NCI-H187 (cell line): ENCODE measurements at regions not wholly inside any gene's neighbourhood (a gene's known extent, or its start where the extent isn't known, plus 50 kb on each side); places are given as distances from the start of the nearest gene placed in this dataset.

ENCODE experiments used
- DNase-seq, 2 experiments: peaks; one replicate each; lab custom pipeline; 2025; lab: John Stamatoyannopoulos, UW

DNA sequence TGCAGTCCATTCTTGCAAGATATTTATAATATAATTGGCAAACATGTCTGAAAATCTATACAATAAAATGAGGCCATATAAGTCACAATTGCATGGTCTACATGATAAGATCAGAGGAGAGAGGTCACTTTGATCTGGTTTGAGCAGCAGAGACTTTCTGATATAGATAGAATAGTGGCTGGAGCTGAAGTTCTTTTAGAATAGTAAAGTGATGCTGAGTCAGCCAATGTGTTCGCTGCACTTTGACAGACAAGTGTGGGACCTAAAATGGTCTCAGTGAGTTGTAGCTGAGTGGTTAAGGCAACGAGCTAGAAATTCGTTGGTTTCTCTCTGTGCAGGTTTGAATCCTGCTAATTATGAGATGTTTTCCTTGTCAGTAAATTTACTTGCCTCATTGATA, 257.0 kb upstream of the C11orf87 start:
- no peak for DNase-seq

DNA sequence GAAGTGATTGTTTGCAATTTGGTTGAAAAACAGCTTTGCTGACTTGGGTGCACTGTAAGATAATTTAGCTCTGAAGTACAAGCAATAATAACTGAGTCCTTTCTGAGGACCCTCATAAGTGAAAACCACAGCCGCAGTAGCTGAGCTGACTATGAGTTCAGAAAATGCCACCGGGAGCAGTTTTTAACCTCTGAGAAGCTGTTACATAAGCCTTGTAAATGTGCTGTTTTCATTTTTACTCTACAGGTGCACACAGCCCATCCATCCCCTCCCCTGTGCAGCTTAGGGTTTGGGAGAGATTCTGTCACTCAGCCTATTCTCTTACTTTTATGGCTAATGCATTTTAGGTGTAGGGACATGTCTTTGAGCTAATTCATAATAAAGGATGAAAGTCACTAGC, 255.5 kb upstream of the C11orf87 start:
- DNase-seq = no peak

DNA sequence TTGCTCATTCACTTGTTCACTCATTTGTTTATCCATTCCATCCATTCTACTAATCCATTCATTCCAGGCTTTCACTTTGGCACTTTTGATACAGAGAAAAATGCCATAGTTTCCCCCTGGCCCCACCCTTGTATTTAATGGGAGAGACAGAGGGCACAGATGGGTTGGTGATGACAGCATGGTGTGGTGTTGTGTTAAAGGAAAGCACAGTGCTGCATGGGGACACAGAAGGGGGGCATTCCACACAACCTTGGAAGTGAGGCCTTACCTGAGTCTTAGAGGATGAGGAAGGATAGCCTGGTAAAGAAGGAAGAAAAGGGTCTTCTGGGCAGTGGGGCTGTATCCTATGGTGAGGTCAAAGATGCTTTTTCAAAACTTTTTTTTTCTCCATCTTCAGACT, 248.5 kb upstream of the C11orf87 start:
- DNase-seq = no peak

DNA sequence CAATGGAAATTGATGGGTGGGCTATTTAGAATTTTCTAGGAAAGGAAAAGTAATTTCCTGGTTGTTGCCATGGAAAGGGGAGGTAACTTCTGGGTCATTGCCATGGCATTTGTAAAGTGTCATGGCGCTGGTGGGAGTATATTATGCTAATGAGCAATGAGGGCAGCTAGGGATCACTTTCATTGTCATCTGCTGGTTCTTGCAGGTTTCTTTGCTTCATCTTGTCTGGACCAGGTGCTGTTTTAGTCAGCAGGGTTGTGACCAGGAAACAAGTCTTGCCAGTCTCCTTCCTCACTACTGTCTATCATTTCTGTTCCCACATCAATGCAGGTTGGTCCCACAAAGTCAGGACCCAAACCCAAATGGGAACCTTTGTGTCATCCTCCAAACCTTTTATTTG, 237.6 kb upstream of the C11orf87 start:
- no peak for DNase-seq

DNA sequence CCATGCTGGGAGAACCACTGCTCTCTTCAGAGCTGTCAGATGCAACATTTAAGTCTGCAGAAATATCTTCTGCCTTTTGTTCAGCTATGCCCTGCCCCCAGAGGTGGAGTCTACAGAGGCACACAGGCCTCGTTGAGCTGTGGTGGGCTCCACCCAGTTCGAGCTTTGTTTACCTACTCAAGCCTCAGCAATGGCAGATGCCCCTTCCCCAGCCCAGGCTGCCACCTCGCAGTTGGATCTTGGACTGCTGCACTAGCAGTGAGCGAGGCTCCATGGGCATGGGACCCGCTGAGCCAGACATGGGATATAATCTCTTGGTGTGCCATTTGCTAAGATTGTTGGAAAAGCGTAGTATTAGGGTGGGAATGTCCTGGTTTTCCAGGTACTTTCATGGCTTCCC, 229.1 kb upstream of the C11orf87 start:
- no peak for DNase-seq

DNA sequence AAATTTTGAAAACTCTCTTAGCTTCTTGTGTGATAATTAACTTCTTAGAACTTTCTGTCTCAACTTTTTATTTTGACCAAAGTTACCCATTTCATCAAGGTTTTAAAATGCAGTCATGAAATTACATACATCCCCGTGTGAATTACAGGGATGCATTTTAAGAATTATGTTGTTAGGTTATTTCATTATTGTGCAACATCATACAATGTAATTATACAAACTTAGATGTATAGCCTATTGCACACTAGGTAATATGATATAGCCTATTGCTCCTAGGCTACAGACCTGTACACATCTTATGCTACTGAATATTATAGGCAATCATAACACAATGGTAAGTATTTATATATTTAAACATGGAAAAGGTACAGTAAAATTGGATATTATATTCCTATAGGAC, 228.1 kb upstream of the C11orf87 start:
- DNase-seq = no peak

DNA sequence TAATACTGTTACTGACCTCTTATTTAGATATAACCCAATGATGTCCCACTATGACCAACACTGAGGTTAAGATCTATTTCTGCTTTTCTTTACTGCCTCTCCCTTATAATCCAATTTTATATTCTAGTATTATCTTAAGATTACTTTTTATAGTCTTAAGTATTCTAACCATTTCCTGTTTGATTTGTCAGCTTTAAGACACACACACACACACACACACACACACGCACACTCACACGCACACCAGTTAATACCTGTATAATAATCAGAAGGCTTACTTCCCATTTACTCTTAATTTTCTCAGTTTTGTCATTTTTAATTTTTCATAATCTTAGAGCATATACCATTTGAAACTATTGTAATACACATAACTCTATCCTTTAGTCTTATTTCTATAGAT, 226.0 kb upstream of the C11orf87 start:
- no peak for DNase-seq

DNA sequence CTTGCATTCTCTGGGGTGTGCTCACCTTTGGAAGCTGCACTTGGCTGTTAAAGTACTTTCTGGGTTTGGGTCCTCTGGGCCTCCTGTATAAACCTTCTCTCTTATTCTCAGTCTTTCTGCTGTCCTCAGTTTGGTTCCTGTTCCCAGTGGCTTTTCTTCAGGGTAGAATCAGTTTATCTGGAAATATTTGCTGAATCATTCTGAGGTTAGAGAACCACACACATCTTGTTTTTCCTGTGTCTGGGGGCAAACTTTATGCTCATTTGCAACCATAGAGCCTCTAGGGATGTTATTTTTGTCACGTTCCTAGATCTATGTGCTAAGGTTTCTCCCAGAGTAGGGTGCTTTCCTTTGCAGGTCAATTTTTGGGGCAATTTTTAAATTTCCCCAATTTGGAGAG, 224.3 kb upstream of the C11orf87 start:
- no peak for DNase-seq

DNA sequence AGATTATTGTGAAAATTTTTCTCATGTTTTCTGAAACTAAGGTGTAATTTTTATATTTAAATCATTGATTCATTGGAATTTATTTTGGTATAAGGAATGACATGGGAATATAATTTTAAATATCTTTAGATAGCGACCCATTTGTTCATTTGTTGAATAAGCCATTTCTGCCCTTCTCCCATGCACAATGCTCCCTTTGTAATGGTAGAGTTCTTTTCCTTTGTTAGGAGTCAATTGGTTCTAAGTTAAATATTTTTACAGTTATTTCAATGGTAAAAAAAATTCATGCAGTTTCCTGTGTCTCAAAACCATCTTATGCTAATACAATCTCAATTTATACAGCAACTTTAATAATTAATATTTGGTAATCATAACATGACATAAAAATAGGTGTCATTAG, 218.8 kb upstream of the C11orf87 start:
- no peak for DNase-seq

DNA sequence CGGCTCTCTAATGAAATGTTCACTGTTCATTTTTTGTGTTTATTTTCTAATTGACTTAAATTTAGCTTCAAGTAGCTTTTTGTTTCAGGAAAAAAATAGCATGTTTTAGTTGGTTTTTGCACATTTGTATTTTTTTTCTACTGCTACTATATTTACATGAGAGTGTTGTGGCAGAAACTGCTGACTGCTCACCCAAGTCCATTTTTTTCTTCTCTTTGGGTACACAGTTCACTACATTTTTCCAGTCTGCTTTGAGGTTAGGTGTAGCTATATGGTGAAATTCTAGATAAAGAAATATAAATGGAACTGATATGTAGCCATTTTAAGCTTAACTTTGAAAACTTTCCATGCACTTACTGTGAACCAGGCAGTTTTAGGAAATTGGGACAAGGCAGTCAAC, 216.7 kb upstream of the C11orf87 start:
- no peak for DNase-seq

DNA sequence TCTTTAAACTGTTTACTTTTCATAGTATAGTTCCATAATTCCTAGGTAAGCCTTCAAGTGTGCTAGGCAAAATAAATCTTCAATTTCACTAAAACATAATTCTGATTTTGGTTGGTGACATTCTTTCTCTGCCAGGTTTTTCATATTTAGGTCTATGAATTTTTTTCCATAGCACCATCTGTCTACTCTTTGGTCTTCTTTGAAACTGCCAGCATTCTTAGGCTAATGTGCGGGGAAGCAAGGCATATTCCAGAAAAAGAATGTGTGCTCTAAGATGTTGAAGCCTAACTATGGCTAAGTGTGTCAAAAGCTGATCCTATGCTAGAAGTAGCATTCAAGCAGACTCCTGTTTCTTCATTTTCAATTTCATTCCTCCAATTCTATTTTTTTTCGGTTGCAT, 213.9 kb upstream of the C11orf87 start:
- DNase-seq = no peak

DNA sequence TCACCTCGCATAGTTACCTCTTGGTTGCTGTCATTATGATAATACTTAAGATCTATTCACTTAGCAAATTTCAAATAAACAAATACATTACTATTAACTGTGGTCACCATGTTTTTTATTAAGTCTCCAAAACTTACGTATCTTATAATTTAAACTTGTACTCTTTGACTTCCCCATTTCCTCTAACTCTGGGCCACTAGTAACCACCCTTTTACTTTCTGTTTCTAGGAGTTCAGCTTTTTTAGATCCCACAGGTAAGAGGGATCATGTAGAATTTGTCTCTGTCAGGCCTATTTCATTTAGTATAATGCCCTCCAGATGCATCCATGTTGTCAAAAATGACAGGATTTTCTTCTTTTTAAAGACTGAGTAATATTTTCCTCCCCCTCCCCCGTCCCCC, 212.4 kb upstream of the C11orf87 start:
- DNase-seq = no peak

DNA sequence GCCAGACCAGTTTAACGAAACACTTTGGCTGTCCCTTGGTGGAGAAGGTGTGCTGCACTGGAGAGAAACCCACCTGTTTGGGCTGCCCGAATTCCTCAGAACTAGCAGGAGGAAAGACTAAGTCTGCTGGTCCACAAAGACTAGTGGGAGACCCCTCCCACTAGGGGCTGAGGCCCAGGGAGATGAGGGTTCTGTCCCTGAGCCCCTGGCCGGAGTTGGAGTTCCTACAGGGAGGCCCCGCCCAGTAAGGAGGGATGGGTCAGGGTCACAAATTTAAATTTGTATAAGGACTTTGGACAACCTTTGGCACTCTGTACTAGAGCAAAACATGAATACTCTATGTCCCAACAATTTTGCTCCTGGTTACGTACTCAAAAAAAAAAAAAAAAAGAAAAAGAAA, 200.8 kb upstream of the C11orf87 start:
- DNase-seq = no peak

DNA sequence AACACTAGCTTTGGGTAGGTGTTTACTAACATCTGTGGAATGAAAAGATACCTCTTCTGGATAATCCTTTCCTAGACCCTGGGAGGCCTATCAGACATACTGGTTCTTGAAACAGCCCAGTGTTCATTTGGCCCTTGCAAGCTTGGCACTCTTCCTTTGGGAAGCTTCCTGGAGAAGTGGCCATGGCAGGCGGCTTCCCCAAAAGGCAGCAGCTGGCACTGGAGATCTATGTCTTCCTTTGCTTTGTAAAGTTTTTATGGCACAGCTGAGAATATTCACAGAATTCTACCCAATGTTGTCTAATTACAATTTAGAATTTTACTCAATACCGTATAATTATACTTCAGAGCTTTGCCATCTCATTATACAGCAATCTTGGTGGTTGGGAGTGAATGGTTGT, 199.2 kb upstream of the C11orf87 start:
- DNase-seq = no peak

DNA sequence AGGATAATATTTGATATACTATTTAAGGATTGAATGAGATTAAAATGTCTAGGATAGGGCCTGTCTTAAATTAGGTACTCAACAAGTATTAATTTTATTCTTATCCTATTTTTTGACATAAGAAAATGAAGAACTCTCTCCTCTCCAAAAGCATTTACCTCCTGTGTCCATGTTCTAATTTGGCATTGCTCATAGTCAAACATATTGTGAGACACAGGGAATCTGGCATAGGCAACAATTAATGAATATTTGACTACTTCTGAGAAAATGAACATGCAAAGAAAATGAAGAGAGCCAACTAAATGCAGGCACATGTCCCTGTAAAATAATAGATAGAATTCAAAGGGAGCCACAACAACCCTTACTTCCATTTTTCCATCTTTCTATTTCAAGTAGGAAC, 198.5 kb upstream of the C11orf87 start:
- no peak for DNase-seq

DNA sequence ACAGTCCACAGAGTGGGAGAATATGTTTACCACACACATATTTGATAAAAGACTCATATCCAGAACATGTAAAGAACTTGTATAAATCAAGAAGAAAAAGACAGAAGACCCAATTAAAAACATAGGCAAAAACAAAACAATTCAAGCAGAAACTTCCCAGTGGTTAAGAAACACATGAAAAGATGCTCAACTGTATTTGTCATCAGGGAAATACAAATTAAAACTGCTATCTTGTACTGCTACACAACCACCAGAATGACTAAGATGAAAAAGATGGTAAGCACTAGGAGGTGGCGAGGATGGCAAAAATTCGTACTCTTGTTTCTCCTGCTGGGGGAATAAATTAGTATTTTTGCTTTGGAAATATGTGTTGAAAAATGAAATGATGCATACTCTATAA, 192.3 kb upstream of the C11orf87 start:
- no peak for DNase-seq

DNA sequence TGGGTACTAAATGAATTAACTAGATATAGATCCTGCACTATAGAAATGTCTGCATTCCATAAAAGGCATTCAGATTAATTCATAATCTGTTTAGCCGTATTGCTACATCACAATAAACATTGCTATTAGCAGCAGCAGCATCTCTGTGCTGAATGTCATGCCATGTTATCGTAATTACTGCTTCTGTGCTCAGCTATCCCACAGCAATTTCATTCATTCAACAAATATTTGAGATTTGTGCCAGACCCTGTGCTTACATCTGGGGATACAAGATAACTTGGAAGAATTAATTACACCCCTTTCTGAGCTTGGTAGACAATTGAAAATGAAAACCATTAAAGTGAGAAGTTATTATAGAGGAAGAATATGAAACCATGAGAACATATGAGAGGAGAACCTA, 185.8 kb upstream of the C11orf87 start:
- DNase-seq = no peak

DNA sequence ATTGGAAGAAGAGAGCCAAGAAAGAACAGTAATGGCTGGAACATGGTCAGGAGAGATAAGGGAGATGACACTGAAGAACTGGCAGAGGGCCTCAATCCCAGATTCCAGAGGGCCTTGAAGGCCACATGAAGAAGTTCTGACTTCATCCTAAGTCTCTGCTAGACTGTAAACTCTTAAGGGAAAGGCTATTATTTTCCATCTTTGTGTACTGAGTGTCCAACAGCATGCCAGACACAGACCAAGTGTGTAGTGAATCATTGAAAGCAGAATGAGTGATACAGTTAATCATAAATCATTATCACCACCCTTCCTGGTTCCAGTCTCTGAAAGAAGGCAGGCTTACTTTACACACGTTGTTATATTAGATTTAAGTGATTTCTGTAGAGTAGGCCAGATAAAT, 185.3 kb upstream of the C11orf87 start:
- no peak for DNase-seq

DNA sequence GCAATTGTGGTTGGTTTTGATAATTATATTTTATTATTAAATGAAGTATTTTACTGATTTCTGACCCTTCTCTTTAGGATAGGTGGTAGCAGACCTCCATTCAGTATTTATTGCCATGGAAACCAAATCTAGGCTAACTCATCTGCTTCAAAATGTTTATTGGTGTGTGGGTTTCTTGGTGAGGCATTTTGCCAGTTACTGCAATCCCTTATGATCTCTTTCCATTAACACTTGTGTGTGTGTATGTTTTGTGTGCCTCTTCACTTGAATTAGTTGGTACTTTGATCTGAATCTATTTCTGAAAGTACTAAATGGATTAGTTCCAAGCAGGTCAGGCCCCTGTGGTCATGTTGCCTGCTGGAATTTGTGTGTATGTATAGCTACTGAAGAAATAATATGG, 184.4 kb upstream of the C11orf87 start:
- no peak for DNase-seq

DNA sequence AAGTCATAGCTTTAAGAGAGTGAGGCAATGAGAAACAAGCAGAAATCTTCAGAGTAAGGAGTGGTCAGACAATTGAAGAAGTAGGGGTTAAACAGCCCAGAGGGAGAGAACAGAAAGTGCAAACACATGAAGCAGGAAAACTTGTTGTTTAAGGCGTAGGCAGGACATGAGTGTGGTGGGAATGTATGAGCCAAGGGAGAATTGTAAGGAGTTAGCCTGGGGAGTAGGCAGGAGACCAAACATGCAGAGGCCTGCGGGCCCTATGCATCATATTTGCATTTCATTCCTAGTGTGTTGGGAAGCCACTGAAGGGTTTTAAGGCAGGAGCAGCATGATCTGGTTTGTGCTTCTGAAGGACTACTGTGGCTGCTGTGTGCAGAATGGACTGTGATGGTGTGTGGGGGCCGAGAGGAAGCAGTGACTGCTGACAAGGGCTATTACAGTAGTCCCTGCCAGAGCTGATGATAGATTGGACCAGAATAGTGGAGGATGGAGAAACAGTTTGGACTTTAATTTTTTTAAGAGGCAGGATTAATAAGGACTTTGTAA, 179.9 kb upstream of the C11orf87 start:
- DNase-seq = no peak

DNA sequence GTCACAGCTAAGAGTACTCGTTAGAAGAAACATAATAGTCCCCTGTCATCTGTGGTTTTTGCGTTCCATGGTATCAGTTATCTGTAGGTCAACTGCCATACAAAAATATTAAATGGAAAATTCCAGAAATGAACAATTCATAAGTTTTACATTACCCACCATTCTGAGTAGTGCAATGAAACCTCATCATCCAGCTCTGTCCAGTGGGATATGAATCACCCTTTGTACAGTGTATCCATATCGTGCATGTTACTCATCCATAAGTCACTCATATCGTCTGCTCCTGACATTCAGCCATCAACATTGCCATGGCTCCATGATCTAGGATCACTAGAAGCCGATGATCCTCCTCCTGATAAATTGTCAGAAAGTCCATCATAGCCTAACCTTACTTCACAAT, 174.9 kb upstream of the C11orf87 start:
- DNase-seq = no peak

DNA sequence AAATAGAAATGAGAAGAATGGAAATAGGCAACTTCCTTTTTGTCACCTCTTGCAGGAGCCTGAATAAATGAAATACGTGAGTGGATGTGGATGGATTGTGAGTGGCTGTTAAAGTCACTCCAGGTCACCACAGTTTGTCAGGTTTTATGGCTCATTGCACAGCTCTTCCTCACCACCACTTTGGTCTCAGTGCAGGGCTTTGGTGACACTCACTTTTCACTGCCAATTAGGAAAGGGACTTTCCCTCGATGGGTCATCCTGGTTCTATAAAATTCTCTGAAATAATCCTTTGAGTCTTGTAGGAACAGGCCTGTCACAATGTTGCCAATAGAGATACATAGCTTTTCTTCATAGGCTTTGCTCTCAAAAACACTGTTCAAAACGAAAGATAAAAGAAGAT, 172.4 kb upstream of the C11orf87 start:
- DNase-seq = peak in 1 of 2 experiments; percentile 5

DNA sequence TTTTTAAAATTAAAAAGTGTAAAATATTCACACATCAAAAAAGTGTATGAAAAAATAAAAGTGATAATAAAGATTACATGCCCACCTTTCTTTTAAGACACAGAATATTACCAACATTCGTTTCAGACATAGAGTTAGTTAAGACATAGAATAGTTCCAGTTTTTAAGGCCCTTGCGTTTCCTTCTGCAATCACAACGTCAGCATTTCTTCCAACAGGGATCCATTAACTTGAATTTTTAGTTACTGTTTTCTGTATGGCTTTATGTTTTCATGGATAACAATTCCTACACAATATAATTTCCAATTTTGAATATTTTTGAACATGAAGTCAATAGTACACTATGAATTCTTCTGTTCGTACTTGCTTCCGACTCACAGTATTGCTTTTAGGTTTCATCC, 170.8 kb upstream of the C11orf87 start:
- DNase-seq = no peak

DNA sequence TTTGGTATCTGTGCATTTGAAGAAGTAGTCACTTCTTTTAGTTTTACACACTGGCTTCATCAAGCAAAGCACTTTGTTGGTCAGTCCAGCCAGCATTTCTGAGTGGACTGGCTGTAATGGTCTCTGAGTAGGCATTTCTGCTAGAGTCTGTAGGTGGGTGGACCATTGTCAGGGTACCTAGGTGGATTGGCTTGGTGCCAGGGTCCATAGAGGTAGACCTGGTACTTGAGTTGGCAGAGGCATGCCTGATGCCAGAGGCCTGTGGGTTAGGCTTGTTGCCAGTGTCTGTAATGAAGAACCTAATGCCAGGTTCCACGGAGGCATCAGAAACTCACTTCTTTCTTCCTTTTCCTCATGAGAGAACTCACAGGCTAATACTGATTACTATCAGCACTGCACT, 157.9 kb upstream of the C11orf87 start:
- DNase-seq = no peak
